ENCODE measurements at regions not wholly inside any gene's neighbourhood (a gene's known extent, or its start where the extent isn't known, plus 50 kb on each side); places are given as distances from the start of the nearest gene placed in this dataset.

DNA sequence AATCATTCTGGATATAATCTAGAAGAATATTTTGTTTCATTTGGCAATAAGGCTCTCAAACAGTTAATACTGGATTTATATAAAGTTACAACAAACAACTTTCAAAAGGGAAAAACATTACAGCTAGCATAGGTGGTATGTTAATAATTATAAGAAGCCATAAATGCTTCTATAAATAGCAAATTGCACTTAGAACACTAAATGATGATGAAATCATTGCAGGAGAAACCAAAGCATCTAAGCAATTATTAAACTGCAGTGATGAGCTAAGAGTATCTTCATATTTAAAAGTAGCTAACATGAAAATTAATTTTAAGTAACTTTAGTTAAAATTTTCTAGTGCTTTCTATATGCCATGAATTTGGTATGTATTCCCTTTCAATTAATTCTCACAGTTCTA lies 189.5 kb downstream of the CENPC start:
- no peak for TF ChIP-seq RAD21 (IDR thresholded peaks at IDR 0.05; ENCODE audit: low read depth)
- TF ChIP-seq FOXM1 (IDR thresholded peaks at IDR 0.05; ENCODE audit: borderline replicate concordance, low read depth): no peak
- TF ChIP-seq TCF12 (IDR thresholded peaks at IDR 0.05; ENCODE audit: low read depth): no peak
- TF ChIP-seq EP300 (IDR thresholded peaks at IDR 0.05; ENCODE audit: borderline replicate concordance): no peak
- TF ChIP-seq CREB1 (IDR thresholded peaks at IDR 0.05; ENCODE audit: low read depth): no peak
- TF ChIP-seq TAF1 (IDR thresholded peaks at IDR 0.05; ENCODE audit: low read depth): no peak
- TF ChIP-seq CEBPB (IDR thresholded peaks at IDR 0.05): no peak

DNA sequence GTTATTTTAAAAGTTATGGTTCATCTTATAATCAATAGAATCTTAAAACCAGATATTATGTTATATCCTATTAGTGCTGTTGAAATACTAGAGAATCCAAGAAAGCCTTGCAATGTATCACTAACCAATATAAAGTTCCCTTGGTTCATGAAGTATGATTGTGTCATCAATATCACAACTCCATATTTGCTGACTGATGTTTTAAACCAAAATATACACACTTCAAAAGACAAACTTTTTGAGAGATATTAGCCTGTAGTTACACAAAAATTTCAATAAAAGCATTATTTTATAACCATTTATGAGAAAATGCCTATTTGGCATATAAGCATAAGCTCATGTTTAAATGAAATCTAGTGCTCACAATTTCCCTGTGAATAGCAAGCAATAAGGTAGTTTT lies 198.6 kb downstream of the CENPC start:
- no peak for TF ChIP-seq RAD21 (IDR thresholded peaks at IDR 0.05; ENCODE audit: low read depth)
- no peak for TF ChIP-seq MAX (IDR thresholded peaks at IDR 0.05)
- no peak for TF ChIP-seq USF1 (IDR thresholded peaks at IDR 0.05)
- no peak for TF ChIP-seq YY1 (IDR thresholded peaks at IDR 0.05; ENCODE audit: low read depth)
- TF ChIP-seq REST (IDR thresholded peaks at IDR 0.05; ENCODE audit: low read depth): no peak
- TF ChIP-seq FOXM1 (IDR thresholded peaks at IDR 0.05; ENCODE audit: borderline replicate concordance, low read depth): no peak
- no peak for TF ChIP-seq NFIC (IDR thresholded peaks at IDR 0.05)
- no peak for TF ChIP-seq TCF12 (IDR thresholded peaks at IDR 0.05; ENCODE audit: low read depth)
- TF ChIP-seq EP300 (IDR thresholded peaks at IDR 0.05; ENCODE audit: borderline replicate concordance): no peak

GRCh38 chr4:67344594-67345380 lies 200.5 kb downstream of the CENPC start:
- no peak for TF ChIP-seq TEAD4 (IDR thresholded peaks at IDR 0.05)
- TF ChIP-seq EGR1 (IDR thresholded peaks at IDR 0.05): no peak
- TF ChIP-seq MAX (IDR thresholded peaks at IDR 0.05): no peak
- TF ChIP-seq TAF1 (IDR thresholded peaks at IDR 0.05; ENCODE audit: low read depth): no peak
- TF ChIP-seq REST (IDR thresholded peaks at IDR 0.05; ENCODE audit: low read depth): no peak
- no peak for TF ChIP-seq EP300 (IDR thresholded peaks at IDR 0.05; ENCODE audit: borderline replicate concordance)
- TF ChIP-seq RAD21 (IDR thresholded peaks at IDR 0.05; ENCODE audit: low read depth): no peak
- TF ChIP-seq CEBPB (IDR thresholded peaks at IDR 0.05): no peak
- no peak for TF ChIP-seq TCF12 (IDR thresholded peaks at IDR 0.05; ENCODE audit: low read depth)
- no peak for TF ChIP-seq ZBTB7A (IDR thresholded peaks at IDR 0.05; ENCODE audit: low read depth)
- TF ChIP-seq CREB1 (IDR thresholded peaks at IDR 0.05; ENCODE audit: low read depth): no peak

- TF ChIP-seq MAX (IDR thresholded peaks at IDR 0.05) (no peak), EP300 (IDR thresholded peaks at IDR 0.05; ENCODE audit: borderline replicate concordance) (no peak), NFIC (IDR thresholded peaks at IDR 0.05) (no peak), CREB1 (IDR thresholded peaks at IDR 0.05; ENCODE audit: low read depth) (no peak), ZBTB7A (IDR thresholded peaks at IDR 0.05; ENCODE audit: low read depth) (no peak), REST (IDR thresholded peaks at IDR 0.05; ENCODE audit: low read depth) (no peak), FOXM1 (IDR thresholded peaks at IDR 0.05; ENCODE audit: borderline replicate concordance, low read depth) (no peak), TAF1 (IDR thresholded peaks at IDR 0.05; ENCODE audit: low read depth) (no peak), TEAD4 (IDR thresholded peaks at IDR 0.05) (no peak), USF1 (IDR thresholded peaks at IDR 0.05) (no peak), CEBPB (IDR thresholded peaks at IDR 0.05) (no peak), RAD21 (IDR thresholded peaks at IDR 0.05; ENCODE audit: low read depth) (no peak), YY1 (IDR thresholded peaks at IDR 0.05; ENCODE audit: low read depth) (no peak), TCF12 (IDR thresholded peaks at IDR 0.05; ENCODE audit: low read depth) (no peak), EGR1 (IDR thresholded peaks at IDR 0.05) (no peak)
These were observed 202.1 kb downstream of the CENPC start for GRCh38 chr4:67343199-67343598.
